Osteoblast (primary cell): ENCODE measurements at regions not wholly inside any gene's neighbourhood (a gene's known extent, or its start where the extent isn't known, plus 50 kb on each side); places are given as distances from the start of the nearest gene placed in this dataset.

Experiments used
- DNase-seq: peaks from one replicate; pipeline ENCODE4 v3.0.0; 2011; ENCODE audit warnings: low spot score, mixed read lengths; ENCODE audit not compliant: insufficient read length; ENCODE audit errors: missing footprints
- H2AFZ ChIP-seq: 2 replicates; pipeline ENCODE4 v1.6.0; 2011; ENCODE audit warnings: mild to moderate bottlenecking, low read length
- H3K27ac ChIP-seq: 2 replicates; pipeline ENCODE4 v1.5.1; 2011; ENCODE audit warnings: mild to moderate bottlenecking, low read depth, low read length, moderate library complexity
- H3K27me3 ChIP-seq: 2 replicates; pipeline ENCODE4 v1.6.0; 2012; ENCODE audit warnings: mild to moderate bottlenecking, control low read depth, inconsistent platforms, low read length, moderate library complexity; ENCODE audit not compliant: insufficient read depth
- H3K36me3 ChIP-seq: 2 replicates; pipeline ENCODE4 v1.5.1; 2011; ENCODE audit warnings: mild to moderate bottlenecking, low read length, control low read depth, moderate library complexity; ENCODE audit not compliant: insufficient read depth
- H3K4me1 ChIP-seq: 2 replicates; pipeline ENCODE4 v1.5.1; 2011; ENCODE audit warnings: mild to moderate bottlenecking, low read length, control low read depth, moderate library complexity; ENCODE audit not compliant: insufficient read depth
- H3K4me2 ChIP-seq: 2 replicates; pipeline ENCODE4 v1.6.0; 2011; ENCODE audit warnings: mild to moderate bottlenecking, low read length; ENCODE audit not compliant: insufficient read depth
- H3K4me3 ChIP-seq: fragments of 200-600 bp; sonication (generic); 3 replicates; pipeline ENCODE4 v1.5.1; 2012; ENCODE audit warnings: mild to moderate bottlenecking, low read length, inconsistent platforms; ENCODE audit not compliant: insufficient read depth
- H3K79me2 ChIP-seq: 2 replicates; pipeline ENCODE4 v1.6.0; 2012; ENCODE audit warnings: mild to moderate bottlenecking, low read length, control low read depth, inconsistent platforms; ENCODE audit not compliant: insufficient read depth
- H3K9me3 ChIP-seq: 2 replicates; pipeline ENCODE4 v1.5.1; 2011; ENCODE audit warnings: low read depth, low read length, control low read depth
- H4K20me1 ChIP-seq: 2 replicates; pipeline ENCODE4 v1.6.0; 2012; ENCODE audit warnings: mild to moderate bottlenecking, low read length, control low read depth; ENCODE audit not compliant: insufficient read depth
- CTCF ChIP-seq: IDR thresholded peaks from 2 replicates; pipeline ENCODE4 v1.5.1; 2011; ENCODE audit warnings: mild to moderate bottlenecking, low read depth, low read length, moderate library complexity; ENCODE audit errors: extremely low read depth

- H2AFZ ChIP-seq = no peak overlapping the region
- TF ChIP-seq CTCF = no peak
- H3K9me3 ChIP-seq = no peaks in the 10 kb centered on the region
- H3K4me2 ChIP-seq = no peak overlapping the region
- no peaks in the 10 kb centered on the region for H4K20me1 ChIP-seq
- DNase-seq = no peak
- H3K27ac ChIP-seq = no peak overlapping the region
- no peaks in the 10 kb centered on the region for H3K27me3 ChIP-seq
- no peaks in the 10 kb centered on the region for H3K79me2 ChIP-seq
- no peaks in the 10 kb centered on the region for H3K4me1 ChIP-seq
- H3K4me3 ChIP-seq = no peak overlapping the region
- H3K36me3 ChIP-seq = no peaks in the 10 kb centered on the region
Measured at GRCh38 chr10:55641601-55642000, 719.5 kb downstream of the ZWINT start.

GRCh38 chr10:55631071-55631654, 729.9 kb downstream of the ZWINT start:
- Histone ChIP-seq H3K4me3 (peak overlapping the region; percentile 28), H3K4me1 (no peaks in the 10 kb centered on the region), H4K20me1 (no peaks in the 10 kb centered on the region), H3K79me2 (no peaks in the 10 kb centered on the region), H3K36me3 (no peaks in the 10 kb centered on the region), H3K27me3 (no peaks in the 10 kb centered on the region), H2AFZ (no peak overlapping the region), H3K27ac (no peak overlapping the region), H3K4me2 (peak overlapping the region; percentile 28), H3K9me3 (no peaks in the 10 kb centered on the region)
- peak; percentile 58 for DNase-seq
- peak; percentile 5 for TF ChIP-seq CTCF

- Histone ChIP-seq H3K79me2 (no peaks in the 10 kb centered on the region), H3K4me2 (peak overlapping the region; percentile 28), H4K20me1 (no peaks in the 10 kb centered on the region), H3K27me3 (no peaks in the 10 kb centered on the region), H2AFZ (no peak overlapping the region), H3K4me1 (no peaks in the 10 kb centered on the region), H3K36me3 (no peaks in the 10 kb centered on the region), H3K9me3 (no peaks in the 10 kb centered on the region), H3K27ac (no peak overlapping the region), H3K4me3 (no peak overlapping the region)
- no peak for TF ChIP-seq CTCF
- peak; percentile 19 for DNase-seq
Measured at GRCh38 chr10:55630491-55631056, 730.5 kb downstream of the ZWINT start.

GRCh38 chr10:55629793-55630490, 731.1 kb downstream of the ZWINT start:
- Histone ChIP-seq H3K36me3 (no peaks in the 10 kb centered on the region), H3K27me3 (no peaks in the 10 kb centered on the region), H3K4me3 (no peak overlapping the region), H4K20me1 (no peaks in the 10 kb centered on the region), H3K4me2 (no peak overlapping the region), H3K79me2 (no peaks in the 10 kb centered on the region), H2AFZ (peak overlapping the region; percentile 14), H3K9me3 (no peaks in the 10 kb centered on the region), H3K4me1 (no peaks in the 10 kb centered on the region), H3K27ac (no peak overlapping the region)
- TF ChIP-seq CTCF = peak; percentile 34
- DNase-seq = peak; percentile 29
